Osteoblast (primary cell): ENCODE measurements at regions not wholly inside any gene's neighbourhood (a gene's known extent, or its start where the extent isn't known, plus 50 kb on each side); places are given as distances from the start of the nearest gene placed in this dataset.

Experiments
- DNase-seq: peaks from one replicate; pipeline ENCODE4 v3.0.0; 2011; ENCODE audit warnings: low spot score, mixed read lengths; ENCODE audit not compliant: insufficient read length; ENCODE audit errors: missing footprints
- H2AFZ ChIP-seq: 2 replicates; pipeline ENCODE4 v1.6.0; 2011; ENCODE audit warnings: mild to moderate bottlenecking, low read length
- H3K27ac ChIP-seq: 2 replicates; pipeline ENCODE4 v1.5.1; 2011; ENCODE audit warnings: mild to moderate bottlenecking, low read depth, low read length, moderate library complexity
- H3K27me3 ChIP-seq: 2 replicates; pipeline ENCODE4 v1.6.0; 2012; ENCODE audit warnings: mild to moderate bottlenecking, control low read depth, inconsistent platforms, low read length, moderate library complexity; ENCODE audit not compliant: insufficient read depth
- H3K36me3 ChIP-seq: 2 replicates; pipeline ENCODE4 v1.5.1; 2011; ENCODE audit warnings: mild to moderate bottlenecking, low read length, control low read depth, moderate library complexity; ENCODE audit not compliant: insufficient read depth
- H3K4me1 ChIP-seq: 2 replicates; pipeline ENCODE4 v1.5.1; 2011; ENCODE audit warnings: mild to moderate bottlenecking, low read length, control low read depth, moderate library complexity; ENCODE audit not compliant: insufficient read depth
- H3K4me2 ChIP-seq: 2 replicates; pipeline ENCODE4 v1.6.0; 2011; ENCODE audit warnings: mild to moderate bottlenecking, low read length; ENCODE audit not compliant: insufficient read depth
- H3K4me3 ChIP-seq: fragments of 200-600 bp; sonication (generic); 3 replicates; pipeline ENCODE4 v1.5.1; 2012; ENCODE audit warnings: mild to moderate bottlenecking, low read length, inconsistent platforms; ENCODE audit not compliant: insufficient read depth
- H3K79me2 ChIP-seq: 2 replicates; pipeline ENCODE4 v1.6.0; 2012; ENCODE audit warnings: mild to moderate bottlenecking, low read length, control low read depth, inconsistent platforms; ENCODE audit not compliant: insufficient read depth
- H3K9me3 ChIP-seq: 2 replicates; pipeline ENCODE4 v1.5.1; 2011; ENCODE audit warnings: low read depth, low read length, control low read depth
- H4K20me1 ChIP-seq: 2 replicates; pipeline ENCODE4 v1.6.0; 2012; ENCODE audit warnings: mild to moderate bottlenecking, low read length, control low read depth; ENCODE audit not compliant: insufficient read depth
- TF ChIP-seq, protein P1 (sequence below): IDR thresholded peaks from 2 replicates; pipeline ENCODE4 v1.5.1; 2011; ENCODE audit warnings: mild to moderate bottlenecking, low read depth, low read length, moderate library complexity; ENCODE audit errors: extremely low read depth

DNA sequence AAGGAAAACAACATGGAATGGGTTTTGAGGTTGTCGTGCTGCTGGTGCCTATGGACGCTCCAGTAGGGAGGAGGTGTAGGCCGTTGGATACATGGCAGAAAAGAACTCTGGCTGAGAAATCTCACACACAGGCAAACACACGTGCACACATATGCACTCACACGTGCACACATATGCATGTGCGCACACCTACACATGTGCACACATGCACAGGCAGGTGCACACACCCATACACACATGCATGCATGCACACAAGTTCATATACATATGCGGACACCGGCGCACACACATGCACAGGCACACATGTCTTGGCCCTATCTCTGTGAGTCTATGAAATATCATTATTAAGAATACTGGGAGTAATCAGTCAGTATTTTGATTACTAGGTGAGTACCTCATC is 150.4 kb downstream of the LRRC30 start:
- no peaks in the 10 kb centered on the region for H4K20me1 ChIP-seq
- DNase-seq = no peak
- no peaks in the 10 kb centered on the region for H3K27me3 ChIP-seq
- no peak overlapping the region for H3K4me2 ChIP-seq
- no peak overlapping the region for H3K4me3 ChIP-seq
- TF ChIP-seq, protein P1, sequence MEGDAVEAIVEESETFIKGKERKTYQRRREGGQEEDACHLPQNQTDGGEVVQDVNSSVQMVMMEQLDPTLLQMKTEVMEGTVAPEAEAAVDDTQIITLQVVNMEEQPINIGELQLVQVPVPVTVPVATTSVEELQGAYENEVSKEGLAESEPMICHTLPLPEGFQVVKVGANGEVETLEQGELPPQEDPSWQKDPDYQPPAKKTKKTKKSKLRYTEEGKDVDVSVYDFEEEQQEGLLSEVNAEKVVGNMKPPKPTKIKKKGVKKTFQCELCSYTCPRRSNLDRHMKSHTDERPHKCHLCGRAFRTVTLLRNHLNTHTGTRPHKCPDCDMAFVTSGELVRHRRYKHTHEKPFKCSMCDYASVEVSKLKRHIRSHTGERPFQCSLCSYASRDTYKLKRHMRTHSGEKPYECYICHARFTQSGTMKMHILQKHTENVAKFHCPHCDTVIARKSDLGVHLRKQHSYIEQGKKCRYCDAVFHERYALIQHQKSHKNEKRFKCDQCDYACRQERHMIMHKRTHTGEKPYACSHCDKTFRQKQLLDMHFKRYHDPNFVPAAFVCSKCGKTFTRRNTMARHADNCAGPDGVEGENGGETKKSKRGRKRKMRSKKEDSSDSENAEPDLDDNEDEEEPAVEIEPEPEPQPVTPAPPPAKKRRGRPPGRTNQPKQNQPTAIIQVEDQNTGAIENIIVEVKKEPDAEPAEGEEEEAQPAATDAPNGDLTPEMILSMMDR = no peak
- no peaks in the 10 kb centered on the region for H3K4me1 ChIP-seq
- H3K79me2 ChIP-seq = no peaks in the 10 kb centered on the region
- no peaks in the 10 kb centered on the region for H3K9me3 ChIP-seq
- no peaks in the 10 kb centered on the region for H3K36me3 ChIP-seq
- no peak overlapping the region for H2AFZ ChIP-seq
- H3K27ac ChIP-seq = no peak overlapping the region

DNA sequence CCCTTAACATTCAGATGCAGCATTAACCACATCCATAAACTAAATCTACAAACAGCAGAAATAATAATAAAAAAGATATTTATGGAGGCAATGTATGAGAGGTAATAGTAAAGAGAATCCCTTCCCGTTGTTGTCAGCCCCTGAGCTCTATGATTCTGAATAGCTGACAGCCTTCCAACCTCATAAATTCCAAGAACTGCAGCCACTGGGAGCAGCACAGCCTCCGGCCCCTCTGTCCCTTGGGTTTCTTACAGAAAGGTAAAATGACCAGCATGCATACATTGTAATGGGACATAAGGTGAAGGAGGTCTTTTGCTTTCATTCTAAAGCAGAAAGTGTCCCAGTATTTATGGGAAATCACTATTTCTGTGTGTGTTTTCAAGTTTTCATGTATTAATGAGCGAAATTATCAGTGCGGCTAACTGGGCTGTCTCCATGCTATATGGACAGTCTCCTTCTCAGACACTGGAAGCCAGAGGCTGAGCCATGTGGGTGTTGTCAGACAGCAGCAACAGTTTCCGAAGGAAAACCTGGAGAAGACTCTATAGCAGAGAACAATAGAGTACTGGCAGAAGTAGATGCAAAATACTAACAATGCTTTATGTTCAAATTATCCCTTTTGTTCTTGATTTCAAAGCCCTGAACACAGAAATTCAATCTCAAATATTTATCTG is 151.6 kb downstream of the LRRC30 start:
- Histone ChIP-seq H3K4me1 (no peaks in the 10 kb centered on the region), H3K27ac (no peak overlapping the region), H3K27me3 (no peaks in the 10 kb centered on the region), H4K20me1 (no peaks in the 10 kb centered on the region), H3K36me3 (no peaks in the 10 kb centered on the region), H3K79me2 (no peaks in the 10 kb centered on the region), H2AFZ (no peak overlapping the region), H3K9me3 (no peaks in the 10 kb centered on the region), H3K4me3 (no peak overlapping the region), H3K4me2 (no peak overlapping the region)
- no peak for DNase-seq
- TF ChIP-seq, protein P1 = no peak

DNA sequence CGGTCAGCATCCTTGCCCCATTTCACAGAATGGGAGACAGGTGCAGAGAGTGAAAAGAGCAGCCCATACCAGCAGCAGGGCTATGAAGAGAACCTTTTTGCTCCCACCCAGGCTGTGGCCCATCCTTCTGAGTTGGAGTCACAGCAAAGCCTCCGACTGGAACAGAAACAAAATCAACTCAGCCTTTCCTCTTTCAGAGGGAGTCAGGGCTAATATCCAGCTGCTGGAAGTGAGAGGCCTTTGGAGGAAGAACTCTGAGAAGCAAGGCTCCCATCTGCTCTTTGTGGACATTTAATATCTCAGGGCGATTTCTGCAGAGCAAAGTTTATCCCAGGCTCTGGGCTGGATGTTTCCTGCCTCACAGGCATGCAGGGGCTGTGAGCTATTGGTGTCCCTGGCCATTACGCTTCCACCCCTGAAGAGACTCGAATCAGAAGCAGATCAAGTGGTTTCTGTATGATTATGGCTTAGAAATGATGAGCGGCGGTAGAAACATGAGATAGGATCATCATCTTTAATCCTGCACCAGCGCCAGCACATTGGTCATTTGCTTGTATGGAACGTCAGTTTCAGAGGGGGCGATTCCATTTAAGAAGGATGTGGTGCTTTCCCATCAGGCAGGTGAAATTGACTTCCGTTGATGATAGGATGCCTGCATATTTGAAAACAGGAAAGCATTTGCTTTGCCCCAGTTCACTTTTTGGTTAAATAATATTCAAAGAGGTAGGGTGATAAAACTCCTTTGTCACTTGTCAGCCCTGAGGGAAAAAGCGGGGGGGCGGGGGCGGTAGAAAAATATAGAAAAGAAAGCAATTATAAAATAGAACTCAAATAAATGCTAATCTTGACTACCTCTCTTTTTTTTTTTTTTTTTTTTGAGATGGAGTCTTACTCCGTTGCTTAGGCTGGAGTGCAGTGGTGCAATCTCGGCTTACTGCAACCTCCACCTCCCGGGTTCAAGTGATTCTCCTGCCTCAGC is 152.4 kb downstream of the LRRC30 start:
- Histone ChIP-seq H3K27ac (no peak overlapping the region), H3K36me3 (no peaks in the 10 kb centered on the region), H2AFZ (no peak overlapping the region), H3K4me3 (no peak overlapping the region), H3K79me2 (no peaks in the 10 kb centered on the region), H3K4me2 (no peak overlapping the region), H4K20me1 (no peaks in the 10 kb centered on the region), H3K4me1 (no peaks in the 10 kb centered on the region), H3K9me3 (no peaks in the 10 kb centered on the region), H3K27me3 (no peaks in the 10 kb centered on the region)
- no peak for DNase-seq
- TF ChIP-seq, protein P1 = no peak

DNA sequence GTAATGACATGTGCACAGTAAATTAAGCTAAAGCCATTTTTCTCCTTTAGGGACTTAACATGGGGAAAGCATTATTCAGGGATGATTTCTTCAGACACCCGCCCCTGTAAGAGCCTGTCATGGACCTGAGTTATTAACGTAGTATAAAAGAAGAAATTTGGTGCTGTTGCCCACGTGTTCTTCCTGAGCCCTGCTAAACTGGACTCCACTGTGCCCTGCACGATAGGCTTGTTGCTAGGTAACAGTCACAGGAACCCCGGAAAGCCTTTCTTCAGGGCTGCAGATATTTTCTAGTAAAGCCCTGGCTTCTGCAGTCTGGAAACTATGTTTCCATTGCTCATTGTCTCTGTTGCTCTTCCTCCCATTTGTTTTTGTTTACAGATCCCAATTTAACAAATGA is 157.9 kb downstream of the LRRC30 start:
- no peak overlapping the region for H3K27ac ChIP-seq
- TF ChIP-seq, protein P1 = no peak
- H3K4me1 ChIP-seq = no peaks in the 10 kb centered on the region
- H4K20me1 ChIP-seq = no peaks in the 10 kb centered on the region
- H3K36me3 ChIP-seq = no peaks in the 10 kb centered on the region
- H3K9me3 ChIP-seq = no peaks in the 10 kb centered on the region
- no peaks in the 10 kb centered on the region for H3K79me2 ChIP-seq
- no peaks in the 10 kb centered on the region for H3K27me3 ChIP-seq
- DNase-seq = no peak
- H2AFZ ChIP-seq = no peak overlapping the region
- no peak overlapping the region for H3K4me3 ChIP-seq
- no peak overlapping the region for H3K4me2 ChIP-seq
